ENCODE measurements at regions not wholly inside any gene's neighbourhood (a gene's known extent, or its start where the extent isn't known, plus 50 kb on each side); places are given as distances from the start of the nearest gene placed in this dataset.

DNA sequence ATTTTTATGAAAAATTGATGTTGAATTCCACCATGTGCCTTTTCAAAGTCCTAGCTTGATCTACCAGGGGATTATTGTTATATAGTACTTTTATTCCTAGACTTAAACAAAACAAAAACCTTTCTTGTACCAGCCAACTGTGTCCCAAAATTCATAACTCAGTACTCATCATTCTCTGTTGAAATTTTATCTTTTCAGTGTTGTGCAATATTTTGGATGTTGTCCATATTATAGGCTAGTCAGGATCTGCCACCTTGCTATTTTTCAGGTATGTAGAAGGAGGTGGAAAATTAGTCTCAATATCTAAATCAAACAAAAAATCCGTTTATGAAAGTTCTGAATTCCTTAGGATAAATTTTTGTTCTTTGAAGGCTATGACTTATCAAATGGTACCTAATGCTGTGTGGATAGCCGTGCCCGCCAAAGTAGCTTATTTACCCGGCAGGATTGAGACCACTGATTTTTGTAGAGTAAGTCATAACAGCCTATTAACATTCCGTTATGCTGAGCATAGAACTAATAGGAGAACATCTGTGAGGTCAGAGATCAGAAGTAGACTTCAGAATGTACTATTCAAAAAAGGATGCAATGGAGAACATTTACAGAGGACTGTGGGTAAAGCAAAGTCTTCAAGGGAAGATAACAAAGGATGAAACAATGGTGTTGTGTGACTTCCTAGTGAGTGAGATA lies 304.7 kb downstream of the SOX4 start:
- TF ChIP-seq CTCF (IDR thresholded peaks at IDR 0.05; ENCODE audit: insufficient read depth, low read depth, low read length) = no peak
- TF ChIP-seq EZH2 (IDR thresholded peaks at IDR 0.05; ENCODE audit: insufficient read depth, low read length) = no peak
